ENCODE measurements at regions not wholly inside any gene's neighbourhood (a gene's known extent, or its start where the extent isn't known, plus 50 kb on each side); places are given as distances from the start of the nearest gene placed in this dataset.
"Not testable (repeated sequence)": the region's sequence is repeated elsewhere in the genome, so short reads cannot be mapped to it uniquely, and the experiment has no call there.

DNA sequence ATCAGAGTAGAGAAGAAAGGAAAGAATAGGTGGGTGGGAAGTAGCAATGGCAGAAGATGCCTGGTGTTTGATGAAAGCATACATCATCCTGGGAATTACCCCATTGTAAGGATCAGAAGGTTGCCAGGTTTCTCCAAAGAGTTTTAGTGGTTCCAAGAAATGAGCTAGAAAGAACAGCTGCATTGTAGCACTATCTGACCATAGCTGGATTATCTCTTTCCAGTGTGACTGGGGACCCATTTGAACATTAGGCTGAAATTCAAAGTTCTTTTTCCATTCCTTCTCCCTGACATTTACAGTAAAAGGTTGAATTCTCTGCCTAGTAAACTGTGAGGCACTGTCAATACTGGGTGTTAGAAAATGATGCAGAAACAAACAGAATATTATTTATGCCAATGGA is 244.4 kb downstream of the GALC start:
- ChIA-PET CTCF (no interaction called here), POLR2A (no interaction called here)
- no peaks in the 10 kb centered on the region for H3K9me3 ChIP-seq (ENCODE audit: control insufficient read depth, insufficient read depth, low read depth, low read length)
- H3K27ac ChIP-seq (ENCODE audit: low read length), result no peak overlapping the region
- ATAC-seq (no peak), DNase-seq (ENCODE audit: low read depth, low spot score) (no peak)
- no peaks in the 10 kb centered on the region for H3K27me3 ChIP-seq (ENCODE audit: control insufficient read depth, insufficient read depth, low read length)
- TF ChIP-seq POLR2AphosphoS5 (IDR thresholded peaks at IDR 0.05; ENCODE audit: low read depth, low read length), result no peak
- TF ChIP-seq, protein P1, sequence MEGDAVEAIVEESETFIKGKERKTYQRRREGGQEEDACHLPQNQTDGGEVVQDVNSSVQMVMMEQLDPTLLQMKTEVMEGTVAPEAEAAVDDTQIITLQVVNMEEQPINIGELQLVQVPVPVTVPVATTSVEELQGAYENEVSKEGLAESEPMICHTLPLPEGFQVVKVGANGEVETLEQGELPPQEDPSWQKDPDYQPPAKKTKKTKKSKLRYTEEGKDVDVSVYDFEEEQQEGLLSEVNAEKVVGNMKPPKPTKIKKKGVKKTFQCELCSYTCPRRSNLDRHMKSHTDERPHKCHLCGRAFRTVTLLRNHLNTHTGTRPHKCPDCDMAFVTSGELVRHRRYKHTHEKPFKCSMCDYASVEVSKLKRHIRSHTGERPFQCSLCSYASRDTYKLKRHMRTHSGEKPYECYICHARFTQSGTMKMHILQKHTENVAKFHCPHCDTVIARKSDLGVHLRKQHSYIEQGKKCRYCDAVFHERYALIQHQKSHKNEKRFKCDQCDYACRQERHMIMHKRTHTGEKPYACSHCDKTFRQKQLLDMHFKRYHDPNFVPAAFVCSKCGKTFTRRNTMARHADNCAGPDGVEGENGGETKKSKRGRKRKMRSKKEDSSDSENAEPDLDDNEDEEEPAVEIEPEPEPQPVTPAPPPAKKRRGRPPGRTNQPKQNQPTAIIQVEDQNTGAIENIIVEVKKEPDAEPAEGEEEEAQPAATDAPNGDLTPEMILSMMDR (IDR thresholded peaks at IDR 0.05), result no peak
- no peaks in the 10 kb centered on the region for H3K36me3 ChIP-seq (ENCODE audit: control insufficient read depth, insufficient read depth, low read length)
- intact Hi-C loops (cut with micrococcal nuclease; ENCODE audit: unreplicated experiment), result no loop called here
- in situ Hi-C loops (cut with HindIII; ENCODE audit: low pct_unique_long_range_greater_than_20kb, low sequenced_read_pairs), result no loop called here
- no peaks in the 10 kb centered on the region for H3K4me1 ChIP-seq (ENCODE audit: control insufficient read depth, insufficient read depth, low read length)
- no TSS peak for BruUV-seq (replicated peaks)
- no peak overlapping the region for H3K4me3 ChIP-seq (ENCODE audit: low read depth in 2 of 2, low read length in 2 of 2)

DNA sequence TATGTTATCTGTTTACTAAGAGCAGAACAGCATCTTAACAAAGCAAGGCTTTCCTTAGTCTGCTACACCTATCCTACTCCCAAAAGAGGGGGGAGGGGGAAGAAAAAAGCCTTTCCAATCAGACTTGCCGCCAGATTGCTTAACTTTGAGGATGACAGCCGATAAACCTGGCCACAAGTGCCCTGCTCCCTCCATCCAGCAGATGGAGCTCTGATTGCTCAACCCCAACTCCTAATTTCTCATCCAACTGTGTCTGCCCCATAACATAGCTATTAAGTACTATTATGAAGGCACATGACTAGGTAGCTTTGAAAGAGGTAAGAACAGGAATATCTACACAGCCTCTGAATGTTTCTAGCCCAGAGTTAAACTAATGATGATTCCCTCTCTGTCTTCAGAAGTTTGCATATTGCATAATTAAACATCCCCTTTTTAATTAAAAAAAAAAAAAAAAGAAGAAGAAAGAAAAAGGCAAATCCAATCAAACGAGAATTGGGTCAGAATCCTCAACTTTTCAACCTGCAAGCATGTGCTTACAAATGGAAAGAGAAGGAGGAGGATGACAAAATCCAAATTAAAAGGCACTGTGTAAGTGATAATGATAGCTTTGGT is 247.4 kb downstream of the GALC start:
- in situ Hi-C loops (cut with HindIII; ENCODE audit: low pct_unique_long_range_greater_than_20kb, low sequenced_read_pairs), result no loop called here
- no peak for ATAC-seq
- H3K9me3 ChIP-seq (ENCODE audit: control insufficient read depth, insufficient read depth, low read depth, low read length), result no peaks in the 10 kb centered on the region
- H3K27ac ChIP-seq (ENCODE audit: low read length), result no peak overlapping the region
- H3K4me3 ChIP-seq (ENCODE audit: low read depth in 2 of 2, low read length in 2 of 2), result no peak overlapping the region
- POLR2A ChIA-PET, result no interaction called here
- no peaks in the 10 kb centered on the region for H3K4me1 ChIP-seq (ENCODE audit: control insufficient read depth, insufficient read depth, low read length)
- H3K27me3 ChIP-seq (ENCODE audit: control insufficient read depth, insufficient read depth, low read length), result no peaks in the 10 kb centered on the region
- peak; percentile 38 for DNase-seq (ENCODE audit: low read depth, low spot score)
- no TSS peak for BruUV-seq (replicated peaks)
- H3K36me3 ChIP-seq (ENCODE audit: control insufficient read depth, insufficient read depth, low read length), result no peaks in the 10 kb centered on the region
- CTCF ChIA-PET, result no interaction called here
- intact Hi-C loops (cut with micrococcal nuclease; ENCODE audit: unreplicated experiment), result loop anchor here (1.0 kb wide), 1 partner anchor 151 kb away; no protein-coding TSS in a partner anchor
- TF ChIP-seq, protein P1 (IDR thresholded peaks at IDR 0.05), result peak; percentile 71
- TF ChIP-seq REST (IDR thresholded peaks at IDR 0.05; ENCODE audit: insufficient read depth in 1 of 2, low read depth in 2 of 2, low read length in 1 of 2), result no peak

DNA sequence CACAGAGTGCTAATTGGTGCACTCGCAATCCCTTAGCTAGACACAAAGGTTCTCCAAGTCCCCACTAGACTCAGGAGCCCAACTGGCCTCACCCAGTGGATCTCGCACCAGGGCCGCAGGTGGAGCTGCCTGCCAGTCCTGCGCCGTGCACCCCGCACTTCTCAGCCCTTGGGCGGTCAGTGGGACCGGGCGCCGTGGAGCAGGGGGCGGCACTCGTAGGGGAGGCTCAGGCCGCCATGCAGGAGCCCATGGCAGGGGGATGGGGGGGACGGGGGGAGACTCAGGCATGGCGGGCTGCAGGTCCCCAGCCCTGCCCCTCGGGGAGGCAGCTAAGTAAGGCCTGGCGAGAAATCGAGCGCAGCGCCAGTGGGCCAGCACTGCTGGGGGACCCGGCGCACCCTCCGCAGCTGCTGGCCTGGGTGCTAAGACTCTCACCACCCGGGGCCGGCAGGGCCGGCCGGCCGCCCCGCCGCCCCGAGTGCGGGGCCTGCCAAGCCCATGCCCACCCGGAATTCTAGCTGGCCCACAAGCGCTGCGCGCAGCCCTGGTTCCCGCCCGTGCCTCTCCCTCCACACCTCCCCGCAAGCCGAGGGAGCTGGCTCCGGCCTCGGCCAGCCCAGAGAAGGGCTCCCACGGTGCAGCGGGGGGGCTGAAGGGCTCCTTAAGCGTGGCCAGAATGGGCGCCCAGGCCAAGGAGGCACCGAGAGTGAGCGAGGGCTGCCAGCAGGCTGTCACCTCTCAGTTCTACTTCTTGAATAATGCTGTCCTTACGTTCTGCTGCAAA is 258.2 kb downstream of the GALC start:
- intact Hi-C loops (cut with micrococcal nuclease; ENCODE audit: unreplicated experiment), result not testable (repeated sequence)

More for the DNA sequence above, 258.2 kb downstream of the GALC start:
- in situ Hi-C loops (cut with HindIII; ENCODE audit: low pct_unique_long_range_greater_than_20kb, low sequenced_read_pairs); H3K27me3 ChIP-seq (ENCODE audit: control insufficient read depth, insufficient read depth, low read length); H3K27ac ChIP-seq (ENCODE audit: low read length); H3K36me3 ChIP-seq (ENCODE audit: control insufficient read depth, insufficient read depth, low read length); DNase-seq (ENCODE audit: low read depth, low spot score); POLR2A ChIA-PET; H3K9me3 ChIP-seq (ENCODE audit: control insufficient read depth, insufficient read depth, low read depth, low read length); BruUV-seq (replicated peaks); ATAC-seq; H3K4me1 ChIP-seq (ENCODE audit: control insufficient read depth, insufficient read depth, low read length); CTCF ChIA-PET; H3K4me3 ChIP-seq (ENCODE audit: low read depth in 2 of 2, low read length in 2 of 2): not testable (repeated sequence)

Measured in Panc1 (cell line).